Neural cell (in vitro differentiated cells): ENCODE measurements at regions not wholly inside any gene's neighbourhood (a gene's known extent, or its start where the extent isn't known, plus 50 kb on each side); places are given as distances from the start of the nearest gene placed in this dataset.

ENCODE experiments used
- H2AFZ ChIP-seq: fragments of 200-600, 300-800 bp; sonication (generic), shearing (Covaris generic); 2 replicates; pipeline ENCODE4 v1.6.0; 2014; ENCODE audit warnings: low read depth, mild to moderate bottlenecking, antibody characterized with exemption, low read length, moderate library complexity
- H3F3A ChIP-seq: fragments of 200-600 bp; shearing (Covaris generic); 2 replicates; pipeline ENCODE4 v1.6.1; 2016; ENCODE audit warnings: mild to moderate bottlenecking, moderate library complexity, mixed read lengths, antibody characterized with exemption, low read length; ENCODE audit not compliant: insufficient read depth, poor library complexity, severe bottlenecking
- H3K27ac ChIP-seq: fragments of 200-600, 300-800 bp; sonication (generic), shearing (Covaris generic); 2 replicates; pipeline ENCODE4 v1.5.1; 2014; ENCODE audit warnings: mild to moderate bottlenecking, low read length, moderate library complexity
- H3K27me3 ChIP-seq: fragments of 300-800, 200-600 bp; sonication (generic), shearing (Covaris generic); 2 replicates; pipeline ENCODE4 v1.6.0; 2014; ENCODE audit warnings: mild to moderate bottlenecking, low read depth, low read length, moderate library complexity; ENCODE audit not compliant: insufficient read depth
- H3K36me3 ChIP-seq: fragments of 300-800, 200-600 bp; sonication (generic), shearing (Covaris generic); 2 replicates; pipeline ENCODE4 v1.5.1; 2014; ENCODE audit warnings: mild to moderate bottlenecking, antibody characterized with exemption, low read length, moderate library complexity; ENCODE audit not compliant: insufficient read depth
- H3K4me2 ChIP-seq: fragments of 300-800, 200-600 bp; sonication (generic), shearing (Covaris generic); 2 replicates; pipeline ENCODE4 v1.6.0; 2014; ENCODE audit warnings: mild to moderate bottlenecking, low read length
- H3K4me3 ChIP-seq: fragments of 300-800, 200-600 bp; sonication (generic), shearing (Covaris generic); 2 replicates; pipeline ENCODE4 v1.5.1; 2014; ENCODE audit warnings: mild to moderate bottlenecking, low read length, moderate library complexity
- H3K79me2 ChIP-seq: fragments of 200-600 bp; shearing (Covaris generic); replicated peaks from 2 replicates; pipeline ENCODE4 v1.6.0; 2014; ENCODE audit warnings: mild to moderate bottlenecking, low read length, moderate library complexity; ENCODE audit not compliant: insufficient read depth
- H3K9ac ChIP-seq: fragments of 300-800, 200-600 bp; sonication (generic), shearing (Covaris generic); 2 replicates; pipeline ENCODE4 v1.6.1; 2016; ENCODE audit warnings: mild to moderate bottlenecking, low read length, mixed read lengths
- H3K9me2 ChIP-seq: fragments of 200-600 bp; shearing (Covaris generic); 2 replicates; pipeline ENCODE4 v1.6.1; 2016; ENCODE audit warnings: mild to moderate bottlenecking, low read length, mixed read lengths; ENCODE audit not compliant: insufficient read depth
- H3K9me3 ChIP-seq: fragments of 200-600, 300-800 bp; sonication (generic), shearing (Covaris generic); 2 replicates; pipeline ENCODE4 v1.6.1; 2016; ENCODE audit warnings: mild to moderate bottlenecking, mixed run types, low read length, moderate library complexity, mixed read lengths
- H4K20me1 ChIP-seq: fragments of 200-600 bp; shearing (Covaris generic); 2 replicates; pipeline ENCODE4 v1.6.1; 2016; ENCODE audit warnings: mild to moderate bottlenecking, mixed run types; ENCODE audit not compliant: insufficient read depth
- EP300 ChIP-seq: fragments of 450-650 bp; conservative IDR thresholded peaks from 2 replicates; pipeline ENCODE4 v1.6.1; 2014; ENCODE audit warnings: antibody characterized with exemption, mild to moderate bottlenecking, moderate library complexity; ENCODE audit not compliant: poor library complexity, severe bottlenecking
- EZH2 ChIP-seq: fragments of 200-600, 300-800 bp; shearing (Covaris generic), sonication (generic); IDR thresholded peaks from 2 replicates; pipeline ENCODE4 v1.6.1; 2014; ENCODE audit warnings: antibody characterized with exemption, low read length, borderline replicate concordance, mild to moderate bottlenecking; ENCODE audit not compliant: insufficient read depth, poor library complexity, severe bottlenecking
- MXI1 ChIP-seq: fragments of 450-650 bp; conservative IDR thresholded peaks from 2 replicates; pipeline ENCODE4 v1.6.1; 2014; ENCODE audit warnings: antibody characterized with exemption, mild to moderate bottlenecking; ENCODE audit not compliant: poor library complexity, severe bottlenecking
- POLR2AphosphoS5 ChIP-seq: IDR thresholded peaks from 2 replicates; pipeline ENCODE4 v1.6.1; 2012
- RAD21 ChIP-seq: fragments of 450-650 bp; conservative IDR thresholded peaks from 2 replicates; pipeline ENCODE4 v1.6.1; 2014; ENCODE audit warnings: antibody characterized with exemption, mild to moderate bottlenecking, moderate library complexity
- TAF1 ChIP-seq: IDR thresholded peaks from 2 replicates; pipeline ENCODE4 v1.6.1; 2012; ENCODE audit warnings: low read depth
- TF ChIP-seq, protein P1 (sequence below): IDR thresholded peaks from 2 replicates; pipeline ENCODE4 v1.6.1; 2012; ENCODE audit warnings: borderline replicate concordance
- TF ChIP-seq, protein P2 (sequence below): fragments of 450-650 bp; IDR thresholded peaks from 2 replicates; pipeline ENCODE4 v1.5.1; 2014; ENCODE audit warnings: antibody characterized with exemption, mild to moderate bottlenecking, moderate library complexity; ENCODE audit not compliant: poor library complexity, severe bottlenecking

GRCh38 chr4:65893271-65893670 is 223.0 kb upstream of the EPHA5 start:
- TF ChIP-seq RAD21 = no peak
- TF ChIP-seq, protein P1, sequence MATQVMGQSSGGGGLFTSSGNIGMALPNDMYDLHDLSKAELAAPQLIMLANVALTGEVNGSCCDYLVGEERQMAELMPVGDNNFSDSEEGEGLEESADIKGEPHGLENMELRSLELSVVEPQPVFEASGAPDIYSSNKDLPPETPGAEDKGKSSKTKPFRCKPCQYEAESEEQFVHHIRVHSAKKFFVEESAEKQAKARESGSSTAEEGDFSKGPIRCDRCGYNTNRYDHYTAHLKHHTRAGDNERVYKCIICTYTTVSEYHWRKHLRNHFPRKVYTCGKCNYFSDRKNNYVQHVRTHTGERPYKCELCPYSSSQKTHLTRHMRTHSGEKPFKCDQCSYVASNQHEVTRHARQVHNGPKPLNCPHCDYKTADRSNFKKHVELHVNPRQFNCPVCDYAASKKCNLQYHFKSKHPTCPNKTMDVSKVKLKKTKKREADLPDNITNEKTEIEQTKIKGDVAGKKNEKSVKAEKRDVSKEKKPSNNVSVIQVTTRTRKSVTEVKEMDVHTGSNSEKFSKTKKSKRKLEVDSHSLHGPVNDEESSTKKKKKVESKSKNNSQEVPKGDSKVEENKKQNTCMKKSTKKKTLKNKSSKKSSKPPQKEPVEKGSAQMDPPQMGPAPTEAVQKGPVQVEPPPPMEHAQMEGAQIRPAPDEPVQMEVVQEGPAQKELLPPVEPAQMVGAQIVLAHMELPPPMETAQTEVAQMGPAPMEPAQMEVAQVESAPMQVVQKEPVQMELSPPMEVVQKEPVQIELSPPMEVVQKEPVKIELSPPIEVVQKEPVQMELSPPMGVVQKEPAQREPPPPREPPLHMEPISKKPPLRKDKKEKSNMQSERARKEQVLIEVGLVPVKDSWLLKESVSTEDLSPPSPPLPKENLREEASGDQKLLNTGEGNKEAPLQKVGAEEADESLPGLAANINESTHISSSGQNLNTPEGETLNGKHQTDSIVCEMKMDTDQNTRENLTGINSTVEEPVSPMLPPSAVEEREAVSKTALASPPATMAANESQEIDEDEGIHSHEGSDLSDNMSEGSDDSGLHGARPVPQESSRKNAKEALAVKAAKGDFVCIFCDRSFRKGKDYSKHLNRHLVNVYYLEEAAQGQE = no peak
- TF ChIP-seq EZH2 = no peak
- TF ChIP-seq POLR2AphosphoS5 = no peak
- no peaks in the 10 kb centered on the region for H3K36me3 ChIP-seq
- no peaks in the 10 kb centered on the region for H3K79me2 ChIP-seq
- H3K27ac ChIP-seq = peak overlapping the region; percentile 19
- H3K9me2 ChIP-seq = no peaks in the 10 kb centered on the region
- no peaks in the 10 kb centered on the region for H3K27me3 ChIP-seq
- no peak overlapping the region for H3K4me3 ChIP-seq
- H2AFZ ChIP-seq = no peak overlapping the region
- H3F3A ChIP-seq = no peaks in the 10 kb centered on the region
- no peak overlapping the region for H3K9ac ChIP-seq
- H3K9me3 ChIP-seq = no peaks in the 10 kb centered on the region
- no peak overlapping the region for H3K4me2 ChIP-seq
- no peaks in the 10 kb centered on the region for H4K20me1 ChIP-seq

DNA sequence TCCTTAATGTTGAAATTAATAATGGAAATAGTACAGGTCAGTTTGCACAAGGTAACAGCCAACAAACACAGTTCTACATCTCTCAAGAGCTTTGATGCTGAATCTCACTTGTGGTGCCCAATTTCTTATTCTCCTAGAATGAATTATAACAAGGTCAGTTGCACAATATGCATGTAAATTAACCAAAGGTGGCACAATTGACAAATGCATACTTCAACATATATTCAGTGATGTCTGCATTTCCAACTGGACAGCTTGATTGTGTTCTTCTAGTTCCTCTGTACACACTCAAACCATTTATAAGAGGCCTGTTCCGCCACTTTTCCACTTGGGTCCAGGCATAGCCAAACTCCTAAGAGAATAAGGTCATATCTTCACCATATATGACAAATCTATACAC is 210.3 kb upstream of the EPHA5 start:
- Histone ChIP-seq H3K9ac (no peak overlapping the region), H3K9me3 (no peaks in the 10 kb centered on the region), H2AFZ (no peak overlapping the region), H3K27me3 (no peaks in the 10 kb centered on the region), H3F3A (no peaks in the 10 kb centered on the region), H3K4me3 (no peak overlapping the region), H3K9me2 (no peaks in the 10 kb centered on the region), H3K36me3 (no peaks in the 10 kb centered on the region), H3K27ac (no peak overlapping the region), H3K79me2 (no peaks in the 10 kb centered on the region), H3K4me2 (no peak overlapping the region), H4K20me1 (no peaks in the 10 kb centered on the region)
- no peak for TF ChIP-seq EP300
- TF ChIP-seq RAD21 = no peak
- no peak for TF ChIP-seq POLR2AphosphoS5
- TF ChIP-seq MXI1 = no peak
- no peak for TF ChIP-seq EZH2
- TF ChIP-seq, protein P1 = no peak
- TF ChIP-seq, protein P2, sequence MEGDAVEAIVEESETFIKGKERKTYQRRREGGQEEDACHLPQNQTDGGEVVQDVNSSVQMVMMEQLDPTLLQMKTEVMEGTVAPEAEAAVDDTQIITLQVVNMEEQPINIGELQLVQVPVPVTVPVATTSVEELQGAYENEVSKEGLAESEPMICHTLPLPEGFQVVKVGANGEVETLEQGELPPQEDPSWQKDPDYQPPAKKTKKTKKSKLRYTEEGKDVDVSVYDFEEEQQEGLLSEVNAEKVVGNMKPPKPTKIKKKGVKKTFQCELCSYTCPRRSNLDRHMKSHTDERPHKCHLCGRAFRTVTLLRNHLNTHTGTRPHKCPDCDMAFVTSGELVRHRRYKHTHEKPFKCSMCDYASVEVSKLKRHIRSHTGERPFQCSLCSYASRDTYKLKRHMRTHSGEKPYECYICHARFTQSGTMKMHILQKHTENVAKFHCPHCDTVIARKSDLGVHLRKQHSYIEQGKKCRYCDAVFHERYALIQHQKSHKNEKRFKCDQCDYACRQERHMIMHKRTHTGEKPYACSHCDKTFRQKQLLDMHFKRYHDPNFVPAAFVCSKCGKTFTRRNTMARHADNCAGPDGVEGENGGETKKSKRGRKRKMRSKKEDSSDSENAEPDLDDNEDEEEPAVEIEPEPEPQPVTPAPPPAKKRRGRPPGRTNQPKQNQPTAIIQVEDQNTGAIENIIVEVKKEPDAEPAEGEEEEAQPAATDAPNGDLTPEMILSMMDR = no peak
- TF ChIP-seq TAF1 = no peak
